Activated CD4-positive, alpha-beta memory T cell treated with anti-CD3 and anti-CD28 coated beads, Interleukin-2, amount 10 ng/mL, durations not matched to agents 7 days and 5 days (primary cell): ENCODE measurements at regions not wholly inside any gene's neighbourhood (a gene's known extent, or its start where the extent isn't known, plus 50 kb on each side); places are given as distances from the start of the nearest gene placed in this dataset.
A peak's percentile ranks its signal among the peaks of the same experiment; 100 is the strongest.
"Not testable (repeated sequence)": the region's sequence is repeated elsewhere in the genome, so short reads cannot be mapped to it uniquely, and the experiment has no call there.

ENCODE experiments used
- CTCF ChIA-PET: fragments of 350-600 bp; sonication (Branson Sonifier 250); formaldehyde crosslinking; loops from one replicate; lab custom pipeline; 2021; ENCODE audit warnings: antibody characterized with exemption, inconsistent platforms; lab: Charles Lee
- POLR2A ChIA-PET: fragments of 350-600 bp; sonication (Branson Sonifier 250); formaldehyde crosslinking; loops from one replicate; lab custom pipeline; 2021; ENCODE audit warnings: antibody characterized with exemption; lab: Charles Lee
- DNase-seq: peaks from one replicate; pipeline ENCODE4 v3.0.0-alpha.2; 2020
- H3K27ac Mint-ChIP-seq: one replicate; pipeline ENCODE4 v1.8.0; 2021; ENCODE audit warnings: mild to moderate bottlenecking, mixed read lengths
- H3K27me3 Mint-ChIP-seq: one replicate; pipeline ENCODE4 v1.8.0; 2021; ENCODE audit warnings: mixed read lengths
- H3K36me3 Mint-ChIP-seq: one replicate; pipeline ENCODE4 v1.8.0; 2021; ENCODE audit warnings: low read depth, mixed read lengths
- H3K4me1 Mint-ChIP-seq: one replicate; pipeline ENCODE4 v1.8.0; 2021; ENCODE audit warnings: mixed read lengths
- H3K4me3 Mint-ChIP-seq: one replicate; pipeline ENCODE4 v1.8.0; 2021; ENCODE audit warnings: mild to moderate bottlenecking, mixed read lengths
- H3K9me3 Mint-ChIP-seq: one replicate; pipeline ENCODE4 v1.8.0; 2021; ENCODE audit warnings: mixed read lengths

GRCh38 chr6:137806914-137807682, 60.0 kb upstream of the TNFAIP3 start:
- Mint-ChIP-seq H3K4me1 (peaks cover 32% of the 10 kb centered on the region), H3K4me3 (no peak overlapping the region), H3K27ac (no peak overlapping the region), H3K36me3 (peaks cover 2% of the 10 kb centered on the region), H3K27me3 (no peaks in the 10 kb centered on the region), H3K9me3 (peaks cover 5% of the 10 kb centered on the region)
- ChIA-PET CTCF (no interaction called here), POLR2A (no interaction called here)
- DNase-seq: no peak

- H3K27me3 Mint-ChIP-seq: no peaks in the 10 kb centered on the region
- peaks cover 5% of the 10 kb centered on the region for H3K9me3 Mint-ChIP-seq
- ChIA-PET CTCF (no interaction called here), POLR2A (no interaction called here)
- H3K36me3 Mint-ChIP-seq: peaks cover 2% of the 10 kb centered on the region
- no peak for DNase-seq
- peaks cover 34% of the 10 kb centered on the region for H3K4me1 Mint-ChIP-seq
- H3K4me3 Mint-ChIP-seq: no peak overlapping the region
- H3K27ac Mint-ChIP-seq: no peak overlapping the region
Observed at GRCh38 chr6:137808191-137808590, 58.9 kb upstream of the TNFAIP3 start.

GRCh38 chr6:137808836-137809315, 58.2 kb upstream of the TNFAIP3 start:
- no peak for DNase-seq
- H3K4me1 Mint-ChIP-seq: peaks cover 34% of the 10 kb centered on the region
- CTCF ChIA-PET: interaction anchor here (0.8 to 1.6 kb wide), 2 partner anchors 9 to 101 kb away, joined by 3 to 7 read pairs; no protein-coding TSS in a partner anchor
- no peak overlapping the region for H3K4me3 Mint-ChIP-seq
- H3K36me3 Mint-ChIP-seq: peaks cover 2% of the 10 kb centered on the region
- no peak overlapping the region for H3K27ac Mint-ChIP-seq
- POLR2A ChIA-PET: no interaction called here
- peaks cover 2% of the 10 kb centered on the region for H3K9me3 Mint-ChIP-seq
- no peaks in the 10 kb centered on the region for H3K27me3 Mint-ChIP-seq

- H3K27ac Mint-ChIP-seq, H3K9me3 Mint-ChIP-seq, H3K4me3 Mint-ChIP-seq, H3K27me3 Mint-ChIP-seq, H3K36me3 Mint-ChIP-seq, DNase-seq: not testable (repeated sequence)
- ChIA-PET POLR2A (interaction anchor here (1.6 to 3.1 kb wide), 5 partner anchors 10 to 101 kb away, joined by 6 to 21 read pairs (median 9); partner anchors contain the start of gene TNFAIP3), CTCF (interaction anchor here (1.3 to 2.6 kb wide), 4 partner anchors 11 to 135 kb away, joined by 4 to 10 read pairs (median 6); partner anchors contain the start of gene TNFAIP3)
- H3K4me1 Mint-ChIP-seq: peaks cover 31% of the 10 kb centered on the region
Observed at GRCh38 chr6:137809895-137810553, 57.0 kb upstream of the TNFAIP3 start.

GRCh38 chr6:137810554-137811120, 56.4 kb upstream of the TNFAIP3 start:
- H3K4me1 Mint-ChIP-seq: peaks cover 31% of the 10 kb centered on the region
- CTCF ChIA-PET: interaction anchor here (0.9 to 2.6 kb wide), 7 partner anchors 11 to 134 kb away, joined by 3 to 10 read pairs (median 4); partner anchors contain the start of gene TNFAIP3
- no peaks in the 10 kb centered on the region for H3K27me3 Mint-ChIP-seq
- peaks cover 2% of the 10 kb centered on the region for H3K9me3 Mint-ChIP-seq
- no peak for DNase-seq
- H3K27ac Mint-ChIP-seq: peak overlapping the region; percentile 74
- no peak overlapping the region for H3K4me3 Mint-ChIP-seq
- peaks cover 3% of the 10 kb centered on the region for H3K36me3 Mint-ChIP-seq
- POLR2A ChIA-PET: interaction anchor here (1.0 to 3.1 kb wide), 9 partner anchors 9 to 1521 kb away, joined by 3 to 21 read pairs (median 7); partner anchors contain the start of genes BCLAF1 and TNFAIP3

- Mint-ChIP-seq H3K4me3 (peak overlapping the region; percentile 16), H3K36me3 (peaks cover 7% of the 10 kb centered on the region), H3K27me3 (no peaks in the 10 kb centered on the region), H3K9me3 (peaks cover 2% of the 10 kb centered on the region), H3K4me1 (peaks cover 38% of the 10 kb centered on the region), H3K27ac (peak overlapping the region; percentile 74)
- POLR2A ChIA-PET: interaction anchor here (0.8 to 3.1 kb wide), 10 partner anchors 9 to 1521 kb away, joined by 3 to 21 read pairs (median 6); partner anchors contain the start of genes BCLAF1 and TNFAIP3
- DNase-seq: peak; percentile 81
- CTCF ChIA-PET: interaction anchor here (0.9 to 2.6 kb wide), 10 partner anchors 11 to 133 kb away, joined by 3 to 10 read pairs (median 4); partner anchors contain the start of gene TNFAIP3
Observed at GRCh38 chr6:137811121-137811915, 55.7 kb upstream of the TNFAIP3 start.

- ChIA-PET POLR2A (interaction anchor here (0.8 to 3.1 kb wide), 10 partner anchors 8 to 1522 kb away, joined by 3 to 21 read pairs (median 6); partner anchors contain the start of genes BCLAF1 and TNFAIP3), CTCF (interaction anchor here (0.9 to 2.6 kb wide), 10 partner anchors 12 to 107 kb away, joined by 3 to 10 read pairs (median 4); partner anchors contain the start of gene TNFAIP3)
- no peak for DNase-seq
- Mint-ChIP-seq H3K4me1 (peaks cover 45% of the 10 kb centered on the region), H3K27me3 (no peaks in the 10 kb centered on the region), H3K4me3 (peak overlapping the region; percentile 16), H3K27ac (peak overlapping the region; percentile 74), H3K9me3 (peaks cover under 1% of the 10 kb centered on the region), H3K36me3 (peaks cover 6% of the 10 kb centered on the region)
Observed at GRCh38 chr6:137811916-137812553, 55.0 kb upstream of the TNFAIP3 start.

- POLR2A ChIA-PET: no interaction called here
Observed at GRCh38 chr6:137813308-137813970, 53.6 kb upstream of the TNFAIP3 start.

GRCh38 chr6:137814030-137814429, 53.0 kb upstream of the TNFAIP3 start:
- POLR2A ChIA-PET: not testable (repeated sequence)

More at GRCh38 chr6:137813308-137813970, 53.6 kb upstream of the TNFAIP3 start:
- Mint-ChIP-seq H3K4me3 (no peak overlapping the region), H3K27ac (no peak overlapping the region), H3K27me3 (no peaks in the 10 kb centered on the region), H3K4me1 (peaks cover 50% of the 10 kb centered on the region), H3K9me3 (no peaks in the 10 kb centered on the region), H3K36me3 (peaks cover 4% of the 10 kb centered on the region)
- CTCF ChIA-PET: interaction anchor here (1.0 to 1.3 kb wide), 2 partner anchors 12 to 14 kb away, joined by 3 to 4 read pairs; no protein-coding TSS in a partner anchor
- DNase-seq: no peak

GRCh38 chr6:137815692-137816091, 51.4 kb upstream of the TNFAIP3 start:
- peaks cover 4% of the 10 kb centered on the region for H3K36me3 Mint-ChIP-seq
- POLR2A ChIA-PET: interaction anchor here (0.8 kb wide), 1 partner anchor 51 kb away, joined by 3 read pairs; the partner anchor contains the start of gene TNFAIP3
- peak overlapping the region; percentile 9 for H3K4me3 Mint-ChIP-seq
- H3K4me1 Mint-ChIP-seq: peaks cover 58% of the 10 kb centered on the region
- CTCF ChIA-PET: interaction anchor here (0.6 to 1.1 kb wide), 2 partner anchors 16 to 119 kb away, joined by 3 read pairs; no protein-coding TSS in a partner anchor
- no peak for DNase-seq
- peak overlapping the region; percentile 70 for H3K27ac Mint-ChIP-seq
- H3K9me3 Mint-ChIP-seq: no peaks in the 10 kb centered on the region
- H3K27me3 Mint-ChIP-seq: no peaks in the 10 kb centered on the region

More at GRCh38 chr6:137814030-137814429, 53.0 kb upstream of the TNFAIP3 start:
- H3K27me3 Mint-ChIP-seq, H3K4me3 Mint-ChIP-seq, DNase-seq, H3K27ac Mint-ChIP-seq, H3K9me3 Mint-ChIP-seq, CTCF ChIA-PET, H3K36me3 Mint-ChIP-seq: not testable (repeated sequence)
- peaks cover 55% of the 10 kb centered on the region for H3K4me1 Mint-ChIP-seq

- peak; percentile 32 for DNase-seq
- H3K9me3 Mint-ChIP-seq: no peaks in the 10 kb centered on the region
- POLR2A ChIA-PET: interaction anchor here (0.8 kb wide), 1 partner anchor 51 kb away, joined by 3 read pairs; the partner anchor contains the start of gene TNFAIP3
- CTCF ChIA-PET: interaction anchor here (1.1 kb wide), 1 partner anchor 16 kb away, joined by 3 read pairs; no protein-coding TSS in a partner anchor
- peaks cover 4% of the 10 kb centered on the region for H3K36me3 Mint-ChIP-seq
- peaks cover 56% of the 10 kb centered on the region for H3K4me1 Mint-ChIP-seq
- H3K27ac Mint-ChIP-seq: peak overlapping the region; percentile 70
- peak overlapping the region; percentile 9 for H3K4me3 Mint-ChIP-seq
- H3K27me3 Mint-ChIP-seq: no peaks in the 10 kb centered on the region
Observed at GRCh38 chr6:137816133-137816579, 50.9 kb upstream of the TNFAIP3 start.
